Gastroesophageal sphincter (tissue), 4 donors: ENCODE measurements at regions not wholly inside any gene's neighbourhood (a gene's known extent, or its start where the extent isn't known, plus 50 kb on each side); places are given as distances from the start of the nearest gene placed in this dataset.

ENCODE experiments used
- ATAC-seq: fragments of 150-250 bp; one replicate; pipeline ENCODE4 v1.9.1; 2016; ENCODE audit warnings: mild to moderate bottlenecking, moderate library complexity
- H3K27ac ChIP-seq, 4 donors: fragments of 200-600 bp; sonication (generic) in 3 of 4; 1 replicate in 3 of 4; 2 replicates in 1 of 4; pipeline ENCODE4 v1.5.1; 2016 to 2019
- H3K27me3 ChIP-seq: fragments of 200-600 bp; sonication (generic); one replicate; pipeline ENCODE4 v1.5.1; 2019
- H3K36me3 ChIP-seq, 2 donors: fragments of 200-600 bp; sonication (generic); one replicate each; pipeline ENCODE4 v1.5.1; 2019; ENCODE audit warnings: control low read depth in 1 of 2
- H3K4me1 ChIP-seq, 3 donors: fragments of 200-600 bp; sonication (generic); 1 replicate in 2 of 3; 2 replicates in 1 of 3; pipeline ENCODE4 v1.5.1; 2016 to 2019; ENCODE audit warnings: control low read depth in 2 of 3
- H3K4me3 ChIP-seq, 2 donors: fragments of 200-600 bp; sonication (generic); one replicate each; pipeline ENCODE4 v1.5.1; 2019; ENCODE audit warnings: mild to moderate bottlenecking in 1 of 2, moderate library complexity in 1 of 2
- H3K9me3 ChIP-seq, 3 donors: fragments of 200-600 bp; sonication (generic); one replicate each; pipeline ENCODE4 v1.5.1; 2017 to 2019; ENCODE audit warnings: control low read depth in 2 of 3
- CTCF ChIP-seq, 4 experiments: fragments of 200-600 bp in 2 of 4; fragments of 450-650 bp in 2 of 4; sonication (generic) in 1 of 4; IDR thresholded peaks; one replicate each; pipeline ENCODE4 v1.5.1; 2017 to 2019; ENCODE audit warnings: antibody characterized with exemption in 4 of 4, mild to moderate bottlenecking in 2 of 4, moderate library complexity in 2 of 4
- EP300 ChIP-seq: sonication (generic); formaldehyde crosslinking; IDR thresholded peaks from one replicate; pipeline ENCODE4 v1.6.1; 2017; ENCODE audit warnings: antibody characterized with exemption, mild to moderate bottlenecking
- POLR2A ChIP-seq, 2 donors: fragments of 450-650 bp; IDR thresholded peaks; one replicate each; pipeline ENCODE4 v1.6.1; 2017; ENCODE audit warnings: antibody characterized with exemption in 2 of 2, mild to moderate bottlenecking in 2 of 2, moderate library complexity in 1 of 2
- POLR2AphosphoS5 ChIP-seq: sonication (generic); formaldehyde crosslinking; IDR thresholded peaks from one replicate; pipeline ENCODE4 v1.6.1; 2017; ENCODE audit warnings: antibody characterized with exemption
- WGBS, 2 donors: methylation state at CpG; one replicate each; pipeline ENCODE4 v1.1.5; 2018; ENCODE audit warnings: low coverage in 1 of 2; 5-methylcytosine and 5-hydroxymethylcytosine counted together

GRCh38 chr2:211117026-211117425 is 560.6 kb downstream of the CPS1 start:
- no peak overlapping the region for H3K4me3 ChIP-seq
- no peaks in the 10 kb centered on the region for H3K36me3 ChIP-seq
- no peak for ATAC-seq
- H3K27me3 ChIP-seq: no peaks in the 10 kb centered on the region
- 31 to 51% methylated on average over 1 of the region's 1 CpG for WGBS, 2 donors
- no peak overlapping the region for H3K27ac ChIP-seq
- H3K9me3 ChIP-seq: no peaks in the 10 kb centered on the region
- TF ChIP-seq EP300 (no peak), POLR2A (IDR thresholded peaks at IDR 0.05) (no peak), CTCF (IDR thresholded peaks at IDR 0.05) (no peak), POLR2AphosphoS5 (no peak)
- no peaks in the 10 kb centered on the region for H3K4me1 ChIP-seq

GRCh38 chr2:211126256-211126655 is 569.9 kb downstream of the CPS1 start:
- Histone ChIP-seq H3K27ac (no peak overlapping the region), H3K4me1 (no peaks in the 10 kb centered on the region), H3K9me3 (no peaks in the 10 kb centered on the region), H3K27me3 (no peaks in the 10 kb centered on the region), H3K36me3 (no peaks in the 10 kb centered on the region), H3K4me3 (no peak overlapping the region)
- ATAC-seq: no peak
- TF ChIP-seq CTCF (IDR thresholded peaks at IDR 0.05): no peak

GRCh38 chr2:211127501-211127900 is 571.1 kb downstream of the CPS1 start:
- Histone ChIP-seq H3K4me1 (no peaks in the 10 kb centered on the region), H3K9me3 (no peaks in the 10 kb centered on the region), H3K27ac (no peak overlapping the region), H3K27me3 (no peaks in the 10 kb centered on the region), H3K4me3 (no peak overlapping the region), H3K36me3 (no peaks in the 10 kb centered on the region)
- no peak for ATAC-seq
- TF ChIP-seq POLR2AphosphoS5 (no peak), CTCF (IDR thresholded peaks at IDR 0.05) (no peak), EP300 (no peak), POLR2A (IDR thresholded peaks at IDR 0.05) (no peak)
- WGBS, 2 donors: 80 to 90% methylated on average over 2 of the region's 2 CpGs

GRCh38 chr2:211128287-211128686 is 571.9 kb downstream of the CPS1 start:
- TF ChIP-seq CTCF (IDR thresholded peaks at IDR 0.05) (no peak), POLR2A (IDR thresholded peaks at IDR 0.05) (no peak), POLR2AphosphoS5 (no peak)
- Histone ChIP-seq H3K36me3 (no peaks in the 10 kb centered on the region), H3K27me3 (no peaks in the 10 kb centered on the region), H3K4me1 (no peaks in the 10 kb centered on the region), H3K9me3 (no peaks in the 10 kb centered on the region), H3K27ac (no peak overlapping the region), H3K4me3 (no peak overlapping the region)
- 68 to 78% methylated on average over 3 of the region's 3 CpGs for WGBS, 2 donors
- no peak for ATAC-seq

GRCh38 chr2:211129798-211130197 is 573.4 kb downstream of the CPS1 start:
- WGBS, 2 donors: 57 to 71% methylated on average over 3 of the region's 3 CpGs
- H3K27me3 ChIP-seq: no peaks in the 10 kb centered on the region
- H3K36me3 ChIP-seq: no peaks in the 10 kb centered on the region
- no peak for ATAC-seq
- H3K27ac ChIP-seq: no peak overlapping the region
- H3K4me3 ChIP-seq: no peak overlapping the region
- no peaks in the 10 kb centered on the region for H3K9me3 ChIP-seq
- no peaks in the 10 kb centered on the region for H3K4me1 ChIP-seq
- no peak for TF ChIP-seq CTCF (IDR thresholded peaks at IDR 0.05)
- no peak for TF ChIP-seq POLR2AphosphoS5
- no peak for TF ChIP-seq POLR2A (IDR thresholded peaks at IDR 0.05)
- no peak for TF ChIP-seq EP300
